Sigmoid colon (tissue), 6 donors: ENCODE measurements at regions not wholly inside any gene's neighbourhood (a gene's known extent, or its start where the extent isn't known, plus 50 kb on each side); places are given as distances from the start of the nearest gene placed in this dataset.

Experiments used
- DNase-seq: peaks from one replicate; pipeline ENCODE4 v3.0.0-alpha.2; 2019
- H3K27ac ChIP-seq, 4 donors: fragments of 200-600 bp; sonication (generic); one replicate each; pipeline ENCODE4 v1.5.1; 2016 to 2019; ENCODE audit warnings: mild to moderate bottlenecking in 1 of 4
- H3K27me3 ChIP-seq, 3 donors: fragments of 200-600 bp; sonication (generic); one replicate each; pipeline ENCODE4 v1.5.1; 2019; ENCODE audit warnings: mild to moderate bottlenecking in 1 of 3
- H3K36me3 ChIP-seq, 4 donors: fragments of 200-600 bp; sonication (generic); one replicate each; pipeline ENCODE4 v1.5.1; 2016 to 2019
- H3K4me1 ChIP-seq, 4 donors: fragments of 200-600 bp; sonication (generic); one replicate each; pipeline ENCODE4 v1.5.1; 2017 to 2019
- H3K4me3 ChIP-seq, 4 donors: fragments of 200-600 bp; sonication (generic); one replicate each; pipeline ENCODE4 v1.5.1; 2017 to 2019; ENCODE audit warnings: mild to moderate bottlenecking in 2 of 4, moderate library complexity in 1 of 4
- H3K9me3 ChIP-seq, 4 donors: fragments of 200-600 bp in 3 of 4; sonication (generic) in 3 of 4; one replicate each; pipeline versions ENCODE4 v1.5.1 to v1.6.1; 2013 to 2019
- EP300 ChIP-seq, 4 donors: sonication (generic); formaldehyde crosslinking; IDR thresholded peaks; one replicate each; pipeline ENCODE4 v1.6.1; 2017; ENCODE audit warnings: antibody characterized with exemption in 4 of 4
- POLR2A ChIP-seq, 2 donors: fragments of 450-650 bp; IDR thresholded peaks; one replicate each; pipeline ENCODE4 v1.6.1; 2016; ENCODE audit warnings: antibody characterized with exemption in 2 of 2, mild to moderate bottlenecking in 2 of 2, moderate library complexity in 2 of 2
- POLR2AphosphoS5 ChIP-seq, 4 donors: sonication (generic); formaldehyde crosslinking; IDR thresholded peaks; one replicate each; pipeline ENCODE4 v1.6.1; 2017; ENCODE audit warnings: antibody characterized with exemption in 4 of 4
- WGBS, 2 donors: extraction: QIAGEN DNeasy Blood & Tissue Kit; methylation state at CpG; one replicate each; pipeline ENCODE4 v1.1.7; 2013; 5-methylcytosine and 5-hydroxymethylcytosine counted together
- intact Hi-C: fragments of 100-400 bp; cut with DNase I; formaldehyde crosslinking; loops from one replicate; pipeline ENCODE4 v1.15.1; 2023
- TF ChIP-seq, protein P1 (sequence below), 4 experiments: fragments of 450-650 bp in 3 of 4; fragments of 200-600 bp in 1 of 4; IDR thresholded peaks; one replicate each; pipeline ENCODE4 v1.5.1; 2016 to 2019; ENCODE audit warnings: antibody characterized with exemption in 4 of 4, mild to moderate bottlenecking in 3 of 4, moderate library complexity in 2 of 4
- donor health status: healthy with polysubstance abuse.
- donor health status: healthy.

DNA sequence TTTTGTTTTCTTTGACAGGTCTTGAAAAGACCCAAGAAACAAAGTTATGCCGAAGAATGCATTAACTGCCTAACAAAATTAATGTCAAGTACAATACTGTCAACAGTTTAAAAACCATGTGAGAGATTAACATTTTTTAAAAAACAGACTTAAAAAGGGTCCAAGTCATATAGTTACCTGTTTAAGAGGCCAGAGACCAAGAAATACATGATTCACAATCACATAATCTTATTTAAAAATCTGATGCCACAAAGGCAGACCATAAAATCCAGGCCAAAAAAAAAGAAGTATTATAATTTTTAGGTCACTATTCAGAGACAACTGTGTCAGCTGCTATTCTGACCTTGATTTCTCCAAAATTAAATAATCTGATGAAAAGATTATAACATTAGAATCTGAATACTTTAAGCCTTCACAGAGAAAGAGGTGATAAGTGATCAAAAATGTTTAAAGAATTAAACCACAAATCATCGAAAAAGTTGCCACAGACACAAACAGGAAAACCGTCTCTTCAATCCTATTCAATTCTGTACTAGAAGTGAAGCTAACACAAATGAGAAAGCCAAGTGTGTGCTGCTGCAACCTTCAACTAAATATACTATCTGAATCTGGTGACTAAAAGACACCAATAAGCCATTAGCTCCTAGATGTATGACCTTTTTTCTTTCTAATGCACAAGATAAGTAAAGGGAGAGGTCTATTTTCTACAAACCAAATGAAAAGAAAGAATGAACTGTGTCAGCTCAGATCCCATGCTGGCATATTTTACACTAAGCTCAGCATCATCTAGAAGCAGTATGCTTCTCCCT lies 286.0 kb downstream of the ZEB2 start:
- no peaks in the 10 kb centered on the region for H3K9me3 ChIP-seq
- H3K4me3 ChIP-seq, result no peak overlapping the region
- no peaks in the 10 kb centered on the region for H3K36me3 ChIP-seq
- H3K4me1 ChIP-seq, result no peaks in the 10 kb centered on the region
- 68 to 82% methylated on average over 3 of the region's 3 CpGs for WGBS, 2 donors
- DNase-seq, result no peak
- intact Hi-C loops, result no loop called here
- TF ChIP-seq, protein P1, sequence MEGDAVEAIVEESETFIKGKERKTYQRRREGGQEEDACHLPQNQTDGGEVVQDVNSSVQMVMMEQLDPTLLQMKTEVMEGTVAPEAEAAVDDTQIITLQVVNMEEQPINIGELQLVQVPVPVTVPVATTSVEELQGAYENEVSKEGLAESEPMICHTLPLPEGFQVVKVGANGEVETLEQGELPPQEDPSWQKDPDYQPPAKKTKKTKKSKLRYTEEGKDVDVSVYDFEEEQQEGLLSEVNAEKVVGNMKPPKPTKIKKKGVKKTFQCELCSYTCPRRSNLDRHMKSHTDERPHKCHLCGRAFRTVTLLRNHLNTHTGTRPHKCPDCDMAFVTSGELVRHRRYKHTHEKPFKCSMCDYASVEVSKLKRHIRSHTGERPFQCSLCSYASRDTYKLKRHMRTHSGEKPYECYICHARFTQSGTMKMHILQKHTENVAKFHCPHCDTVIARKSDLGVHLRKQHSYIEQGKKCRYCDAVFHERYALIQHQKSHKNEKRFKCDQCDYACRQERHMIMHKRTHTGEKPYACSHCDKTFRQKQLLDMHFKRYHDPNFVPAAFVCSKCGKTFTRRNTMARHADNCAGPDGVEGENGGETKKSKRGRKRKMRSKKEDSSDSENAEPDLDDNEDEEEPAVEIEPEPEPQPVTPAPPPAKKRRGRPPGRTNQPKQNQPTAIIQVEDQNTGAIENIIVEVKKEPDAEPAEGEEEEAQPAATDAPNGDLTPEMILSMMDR (IDR thresholded peaks at IDR 0.05), result no peak
- TF ChIP-seq EP300 (IDR thresholded peaks at IDR 0.05) (no peak), POLR2A (IDR thresholded peaks at IDR 0.05) (no peak)
- no peak overlapping the region for H3K27ac ChIP-seq
- no peaks in the 10 kb centered on the region for H3K27me3 ChIP-seq

DNA sequence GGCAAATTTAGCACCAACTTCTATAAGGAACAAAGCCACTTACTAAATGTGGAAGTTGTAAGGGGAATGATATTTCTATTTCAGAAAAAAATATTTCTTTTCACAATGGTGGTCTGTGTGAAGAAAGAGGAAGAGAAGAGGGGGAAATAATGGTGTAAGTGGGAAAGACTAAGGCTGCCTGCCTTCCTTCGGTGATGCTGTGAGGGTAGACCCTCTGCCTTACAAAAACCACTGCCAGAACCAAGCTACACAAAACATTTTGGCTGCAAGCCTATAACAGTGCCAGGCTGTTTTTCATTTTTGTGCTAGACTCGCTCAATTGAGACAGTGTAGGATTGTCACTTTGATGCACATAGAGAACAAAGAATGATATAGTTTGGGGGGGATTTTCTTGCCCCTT lies 286.6 kb downstream of the ZEB2 start:
- Histone ChIP-seq H3K4me3 (no peak overlapping the region), H3K27me3 (no peaks in the 10 kb centered on the region), H3K4me1 (no peaks in the 10 kb centered on the region), H3K27ac (no peak overlapping the region), H3K9me3 (no peaks in the 10 kb centered on the region), H3K36me3 (no peaks in the 10 kb centered on the region)
- 58 to 88% methylated on average over 2 of the region's 2 CpGs for WGBS, 2 donors
- no peak for DNase-seq
- intact Hi-C loops, result no loop called here
- TF ChIP-seq, protein P1 (IDR thresholded peaks at IDR 0.05), result no peak
- TF ChIP-seq EP300 (IDR thresholded peaks at IDR 0.05), result no peak
- no peak for TF ChIP-seq POLR2AphosphoS5 (IDR thresholded peaks at IDR 0.05)
- TF ChIP-seq POLR2A (IDR thresholded peaks at IDR 0.05), result no peak

DNA sequence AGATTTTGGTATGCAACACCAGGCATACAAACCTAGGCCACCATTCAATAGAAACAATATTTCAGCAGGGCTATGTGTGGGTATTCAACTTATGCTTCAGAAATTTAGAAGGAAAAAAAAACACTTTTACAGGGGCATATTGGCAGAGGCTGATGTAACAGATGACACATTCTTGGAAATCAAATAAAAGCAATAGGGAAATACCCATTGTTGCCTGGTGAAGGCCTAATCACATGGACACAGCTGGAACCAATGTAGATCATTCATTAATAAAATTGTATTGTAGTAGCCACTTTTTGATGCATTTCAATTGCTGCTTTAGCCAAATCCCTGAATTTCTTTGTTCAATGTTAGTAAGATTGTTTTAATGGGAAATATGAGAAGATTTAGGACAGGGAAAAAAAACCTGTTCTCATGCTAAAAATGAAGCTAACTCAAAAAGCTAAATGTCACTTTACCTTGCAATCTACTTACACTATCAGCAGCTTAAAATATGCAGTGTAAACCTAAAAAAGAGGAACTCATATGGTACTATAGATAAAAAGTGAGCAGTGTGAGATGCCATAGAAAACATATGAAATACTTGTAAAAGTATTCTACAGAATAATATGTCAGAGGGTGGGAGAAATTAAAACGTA lies 289.4 kb downstream of the ZEB2 start:
- intact Hi-C loops, result no loop called here
- Histone ChIP-seq H3K4me3 (no peak overlapping the region), H3K9me3 (no peaks in the 10 kb centered on the region), H3K36me3 (no peaks in the 10 kb centered on the region), H3K27ac (no peak overlapping the region), H3K4me1 (no peaks in the 10 kb centered on the region), H3K27me3 (no peaks in the 10 kb centered on the region)
- DNase-seq, result no peak
- TF ChIP-seq POLR2A (IDR thresholded peaks at IDR 0.05) (no peak), POLR2AphosphoS5 (IDR thresholded peaks at IDR 0.05) (no peak), EP300 (IDR thresholded peaks at IDR 0.05) (no peak)
- TF ChIP-seq, protein P1 (IDR thresholded peaks at IDR 0.05), result no peak
- WGBS, 2 donors, result 73 to 88% methylated on average over 1 of the region's 1 CpG

DNA sequence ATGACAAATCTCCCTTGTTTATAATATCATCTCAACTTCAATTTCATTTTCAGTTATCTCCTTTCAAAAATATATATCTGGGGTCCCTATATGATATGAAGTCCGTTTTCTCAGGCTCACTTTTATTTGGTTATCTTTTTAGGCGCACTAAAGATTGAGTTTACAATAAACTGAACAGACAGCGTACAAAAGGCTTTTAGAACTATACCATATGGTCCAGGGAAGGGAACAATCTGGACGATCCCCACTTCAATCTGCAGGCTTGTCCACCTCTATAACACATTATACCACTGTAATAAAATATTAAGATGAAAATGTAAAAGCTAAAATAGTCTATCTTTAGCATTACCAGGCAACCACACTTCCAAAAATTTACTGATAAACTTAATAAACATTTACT lies 289.9 kb downstream of the ZEB2 start:
- H3K4me3 ChIP-seq, result no peak overlapping the region
- TF ChIP-seq POLR2AphosphoS5 (IDR thresholded peaks at IDR 0.05), result no peak
- TF ChIP-seq POLR2A (IDR thresholded peaks at IDR 0.05), result no peak
- TF ChIP-seq, protein P1 (IDR thresholded peaks at IDR 0.05), result no peak
- TF ChIP-seq EP300 (IDR thresholded peaks at IDR 0.05), result no peak
- WGBS, 2 donors, result 87 to 90% methylated on average over 4 of the region's 4 CpGs

More for the DNA sequence above, 289.9 kb downstream of the ZEB2 start:
- H3K4me1 ChIP-seq, result no peaks in the 10 kb centered on the region
- intact Hi-C loops, result no loop called here
- no peak for DNase-seq
- no peak overlapping the region for H3K27ac ChIP-seq
- H3K36me3 ChIP-seq, result no peaks in the 10 kb centered on the region
- H3K9me3 ChIP-seq, result no peaks in the 10 kb centered on the region
- no peaks in the 10 kb centered on the region for H3K27me3 ChIP-seq
